Stimulated activated CD4-positive, alpha-beta T cell treated with anti-CD3 and anti-CD28 coated beads, Interleukin-12 subunit alpha, Interleukin-12 subunit beta, amount 100 ng/mL, for 24 hours (primary cell): ENCODE measurements at regions not wholly inside any gene's neighbourhood (a gene's known extent, or its start where the extent isn't known, plus 50 kb on each side); places are given as distances from the start of the nearest gene placed in this dataset.

Experiments used
- DNase-seq, 2 experiments: peaks; one replicate each; pipeline ENCODE4 v3.0.0-alpha.2; 2020; ENCODE audit warnings: low read depth in 2 of 2

DNA sequence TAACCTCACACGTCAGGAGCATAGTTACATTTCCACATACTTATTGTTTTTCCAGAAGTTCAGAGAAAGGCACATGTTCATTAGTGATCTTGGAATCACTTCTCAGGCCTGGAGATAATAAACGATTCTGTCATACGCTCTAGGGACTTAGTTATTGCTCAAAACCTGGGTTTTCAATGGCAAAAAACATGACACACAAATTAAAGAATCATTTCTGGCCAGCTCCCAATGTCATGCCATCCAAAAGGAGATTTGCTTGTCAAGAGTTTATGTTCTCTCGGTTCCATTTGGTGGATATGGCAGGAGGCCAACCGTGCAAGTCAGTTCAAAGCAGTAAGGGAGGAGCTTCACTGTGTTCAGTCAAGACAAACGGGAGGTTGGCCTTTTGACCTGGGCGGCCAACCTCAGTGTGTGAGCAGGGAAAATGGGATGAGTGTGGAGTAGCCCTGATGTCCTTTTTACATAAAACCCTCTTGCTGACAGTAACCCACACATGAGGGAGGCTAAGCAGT lies 123.4 kb downstream of the NXNL2 start:
- no peak for DNase-seq

GRCh38 chr9:88659126-88659525 lies 124.1 kb downstream of the NXNL2 start:
- no peak for DNase-seq

GRCh38 chr9:88660611-88661010 lies 125.6 kb downstream of the NXNL2 start:
- no peak for DNase-seq

- no peak for DNase-seq
These were observed 126.8 kb downstream of the NXNL2 start for GRCh38 chr9:88661759-88662158.

DNA sequence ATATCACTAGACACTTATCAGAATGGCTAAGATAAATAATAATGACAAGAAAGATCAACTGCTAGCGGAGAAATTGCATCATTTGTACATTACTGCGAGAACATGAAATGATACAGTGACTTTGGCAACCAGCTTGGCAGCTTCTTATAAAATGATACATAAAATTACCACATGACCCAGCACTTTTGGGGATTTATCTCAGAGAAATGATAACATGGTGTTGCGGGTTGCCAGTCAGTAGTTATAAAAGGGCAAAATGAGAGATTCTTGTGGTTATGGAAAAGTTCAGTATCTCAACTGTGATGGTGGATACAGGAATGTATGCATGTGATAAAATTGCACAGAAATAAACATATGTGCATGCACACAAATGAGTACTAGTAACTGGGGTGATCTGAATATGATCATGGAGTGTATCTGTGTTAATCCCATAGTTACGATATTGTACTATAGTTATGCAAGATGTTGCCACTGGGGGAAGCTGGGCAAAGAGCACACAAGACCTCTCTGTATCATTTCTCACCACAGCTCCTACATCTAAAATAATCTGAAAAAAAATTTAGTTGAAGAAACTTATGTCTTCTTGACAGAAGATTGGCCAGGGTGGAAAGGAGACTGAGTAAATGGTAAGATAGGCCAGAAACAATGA lies 128.9 kb downstream of the NXNL2 start:
- no peak for DNase-seq

DNA sequence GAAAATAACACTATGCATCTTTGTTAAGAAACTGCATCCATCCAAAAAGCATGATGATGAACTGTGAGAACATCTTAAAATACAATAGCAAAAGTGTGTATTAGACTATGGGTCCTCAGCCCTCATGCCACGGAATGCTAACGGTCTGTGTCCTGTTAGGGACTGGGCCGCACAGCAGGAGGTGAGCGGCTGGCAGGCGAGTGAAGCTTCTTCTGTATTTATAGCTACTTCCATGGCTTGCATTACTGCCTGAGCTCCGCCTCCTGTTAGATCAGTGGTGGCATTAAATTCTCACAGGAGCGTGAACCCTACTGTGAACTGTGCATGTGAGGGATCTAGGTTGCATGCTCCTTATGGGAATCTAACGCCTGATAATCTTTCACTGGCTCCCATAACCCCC lies 129.8 kb downstream of the NXNL2 start:
- DNase-seq = no peak

DNA sequence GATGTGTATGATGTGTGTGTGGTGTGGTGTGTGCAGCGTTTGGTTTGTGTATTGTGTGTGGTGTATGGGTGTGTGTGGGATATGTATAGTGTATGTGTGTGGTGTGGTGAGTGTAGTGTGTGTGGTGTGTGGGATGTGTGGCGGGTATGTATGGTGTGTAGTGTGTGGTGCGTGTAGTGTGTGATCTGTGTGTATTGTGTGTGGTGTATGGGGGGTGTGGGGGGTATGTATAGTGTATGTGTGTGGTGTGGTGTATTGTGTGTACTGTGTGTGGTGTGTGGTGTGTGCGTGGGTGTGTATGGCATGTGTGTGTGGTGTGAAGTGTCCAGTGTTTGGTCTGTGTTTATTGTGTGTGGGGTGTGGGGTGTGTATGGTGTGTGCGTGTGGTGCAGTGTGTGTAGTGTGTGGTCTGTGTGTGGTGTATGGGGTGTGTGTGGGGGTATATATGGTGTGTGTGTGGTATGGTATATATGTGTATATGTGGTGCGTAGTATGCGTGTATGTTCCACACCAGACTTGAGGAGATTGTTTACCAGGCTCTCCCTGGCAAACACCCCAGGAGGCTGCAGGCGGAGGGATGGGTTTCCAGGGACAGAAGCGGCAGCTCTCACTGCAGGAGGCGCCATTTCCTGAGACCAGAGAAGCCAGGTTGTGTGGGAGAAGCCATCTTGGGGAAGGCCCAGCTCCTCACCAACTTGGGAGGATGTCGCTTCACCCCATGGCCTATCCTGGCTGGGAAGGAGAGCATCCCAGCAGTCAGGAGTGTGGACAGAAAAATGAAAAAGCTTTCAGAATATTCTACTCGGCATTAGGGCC lies 138.1 kb downstream of the NXNL2 start:
- no peak for DNase-seq

GRCh38 chr9:88673886-88674285 lies 138.9 kb downstream of the NXNL2 start:
- DNase-seq = no peak

DNA sequence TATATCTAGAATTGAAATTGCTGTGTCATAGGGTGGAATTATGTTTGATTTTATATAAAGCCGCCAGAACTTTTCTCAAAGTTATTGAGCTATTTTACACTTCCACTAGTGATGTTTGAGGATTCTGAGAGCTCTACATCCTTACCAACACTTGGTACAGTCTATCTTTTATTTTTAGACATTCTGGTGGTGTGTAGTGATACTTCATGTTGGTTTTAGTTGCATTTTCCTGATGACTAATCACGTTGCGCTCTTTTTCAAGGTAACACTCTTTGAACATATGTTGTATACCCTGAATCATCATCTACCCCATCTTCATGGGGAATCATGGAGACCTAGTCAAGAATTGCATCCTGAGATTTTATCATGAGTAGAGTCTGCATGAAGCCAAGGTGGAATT lies 141.7 kb downstream of the NXNL2 start:
- no peak for DNase-seq

DNA sequence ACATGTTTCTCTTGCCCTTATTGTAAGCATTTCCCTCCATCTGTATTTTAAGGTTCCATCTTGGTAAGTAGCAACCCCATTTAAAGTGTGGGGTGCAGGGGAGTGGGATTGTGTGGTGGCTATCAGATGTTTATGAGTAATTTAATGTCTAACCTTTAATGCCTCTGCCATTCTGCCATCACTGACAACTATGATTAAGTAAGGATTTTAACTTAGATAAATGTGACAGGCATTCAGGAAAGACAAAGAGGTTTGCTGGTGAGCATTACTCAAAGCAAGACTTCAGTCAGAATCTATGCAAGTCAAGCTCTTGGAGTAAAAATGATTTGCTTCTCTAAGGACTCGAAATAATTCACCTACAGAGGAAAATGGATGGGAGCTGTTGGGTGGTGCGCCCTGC lies 143.0 kb downstream of the NXNL2 start:
- no peak for DNase-seq

DNA sequence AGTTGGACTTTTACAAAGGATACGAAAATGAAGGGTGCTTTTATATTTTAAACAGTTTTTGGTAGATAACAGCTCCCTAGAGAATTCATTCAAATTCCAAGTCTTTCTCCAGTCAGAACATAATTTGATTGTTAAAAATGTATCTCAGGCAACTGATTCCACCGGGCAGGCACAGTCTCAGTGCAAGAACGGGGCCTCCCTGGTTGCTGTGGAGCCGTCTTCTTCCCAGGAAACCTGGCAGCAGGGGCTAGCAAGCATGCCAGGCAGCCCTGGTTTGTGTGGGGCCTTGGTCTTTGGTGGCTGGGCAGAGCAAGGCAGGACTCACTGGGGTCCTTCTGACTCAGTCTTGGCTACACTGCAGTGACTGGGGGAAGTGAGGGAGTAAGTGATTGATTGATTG lies 143.5 kb downstream of the NXNL2 start:
- no peak for DNase-seq

GRCh38 chr9:88680041-88680440 lies 145.1 kb downstream of the NXNL2 start:
- DNase-seq = no peak

GRCh38 chr9:88680505-88681160 lies 145.7 kb downstream of the NXNL2 start:
- no peak for DNase-seq

DNA sequence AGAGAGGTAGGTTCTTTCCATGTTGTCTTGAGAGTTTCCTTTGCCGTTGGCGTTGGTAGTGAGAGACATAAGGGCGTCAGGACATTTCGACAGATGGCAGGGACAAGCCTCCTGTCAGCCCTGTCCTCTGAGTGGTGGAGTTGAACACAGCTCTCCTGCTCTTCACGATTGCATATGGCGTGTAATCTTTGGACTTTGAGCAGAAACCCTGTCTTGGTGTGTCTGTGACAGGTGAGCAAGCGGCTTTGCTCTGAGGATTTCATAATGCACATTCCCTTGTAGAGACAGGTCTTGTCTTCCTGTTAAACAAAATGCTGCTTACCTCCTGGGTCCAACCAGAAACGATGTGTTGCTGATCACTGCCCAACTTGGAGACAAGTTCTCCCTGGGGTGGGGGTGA lies 146.5 kb downstream of the NXNL2 start:
- no peak for DNase-seq

DNA sequence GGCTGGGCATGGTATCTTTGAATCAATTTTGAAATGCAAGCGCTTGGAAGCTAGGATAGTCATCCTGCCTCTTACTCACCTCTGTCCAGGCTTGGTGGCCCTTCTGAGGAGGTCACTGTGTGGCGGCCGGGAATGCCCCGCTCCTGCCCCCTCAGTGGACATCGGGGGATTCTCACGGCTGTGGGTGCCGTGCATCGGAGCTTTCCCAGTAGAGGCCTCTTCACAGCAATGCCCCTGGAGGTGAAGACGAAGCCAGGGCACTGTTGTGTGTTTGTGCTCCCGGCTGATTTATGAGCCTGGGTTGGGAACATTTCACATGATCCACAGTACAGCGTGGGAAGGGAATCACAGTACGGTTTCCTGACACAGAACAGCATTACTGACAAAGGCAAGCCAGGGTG lies 147.5 kb downstream of the NXNL2 start:
- DNase-seq = no peak

DNA sequence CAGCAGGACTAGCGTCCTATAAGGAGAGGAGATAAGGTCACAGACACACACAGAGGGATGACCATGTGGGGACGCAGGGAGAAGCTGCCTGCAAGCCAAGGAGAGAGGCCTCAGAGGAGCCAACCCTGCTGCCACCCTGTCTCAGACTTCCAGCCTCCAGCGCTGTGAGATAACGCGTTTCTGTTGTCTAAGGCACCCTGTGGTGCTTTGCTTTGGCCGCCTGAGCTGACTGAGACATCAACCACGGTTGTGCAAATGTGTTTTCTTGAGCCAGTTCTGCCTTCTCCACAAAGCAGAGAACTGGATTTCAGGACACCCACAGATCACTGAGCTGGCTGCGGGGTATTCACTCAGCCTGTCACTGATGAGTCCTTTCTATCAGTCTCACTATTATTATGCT lies 149.1 kb downstream of the NXNL2 start:
- DNase-seq = no peak

DNA sequence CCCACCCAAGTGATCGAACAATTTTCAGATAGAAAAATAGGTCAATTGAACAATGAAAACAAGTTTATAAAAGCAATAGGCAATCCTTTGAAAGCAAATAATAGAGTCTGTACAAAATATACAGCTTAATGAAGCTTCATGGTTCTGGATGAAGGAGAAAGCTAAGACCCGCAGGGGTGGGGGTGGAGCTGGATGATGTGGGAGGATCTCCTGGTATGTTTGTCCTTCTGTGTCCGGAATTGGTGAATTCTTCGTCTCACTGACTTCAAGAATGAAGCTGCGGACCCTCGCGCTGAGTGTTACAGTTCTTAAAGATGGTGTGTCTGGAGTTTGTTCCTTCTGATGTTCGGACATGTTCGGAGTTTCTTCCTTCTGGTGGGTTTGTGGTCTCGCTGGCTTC lies 149.9 kb downstream of the NXNL2 start:
- no peak for DNase-seq

- no peak for DNase-seq
These were observed 151.0 kb downstream of the NXNL2 start for GRCh38 chr9:88685966-88686365.

DNA sequence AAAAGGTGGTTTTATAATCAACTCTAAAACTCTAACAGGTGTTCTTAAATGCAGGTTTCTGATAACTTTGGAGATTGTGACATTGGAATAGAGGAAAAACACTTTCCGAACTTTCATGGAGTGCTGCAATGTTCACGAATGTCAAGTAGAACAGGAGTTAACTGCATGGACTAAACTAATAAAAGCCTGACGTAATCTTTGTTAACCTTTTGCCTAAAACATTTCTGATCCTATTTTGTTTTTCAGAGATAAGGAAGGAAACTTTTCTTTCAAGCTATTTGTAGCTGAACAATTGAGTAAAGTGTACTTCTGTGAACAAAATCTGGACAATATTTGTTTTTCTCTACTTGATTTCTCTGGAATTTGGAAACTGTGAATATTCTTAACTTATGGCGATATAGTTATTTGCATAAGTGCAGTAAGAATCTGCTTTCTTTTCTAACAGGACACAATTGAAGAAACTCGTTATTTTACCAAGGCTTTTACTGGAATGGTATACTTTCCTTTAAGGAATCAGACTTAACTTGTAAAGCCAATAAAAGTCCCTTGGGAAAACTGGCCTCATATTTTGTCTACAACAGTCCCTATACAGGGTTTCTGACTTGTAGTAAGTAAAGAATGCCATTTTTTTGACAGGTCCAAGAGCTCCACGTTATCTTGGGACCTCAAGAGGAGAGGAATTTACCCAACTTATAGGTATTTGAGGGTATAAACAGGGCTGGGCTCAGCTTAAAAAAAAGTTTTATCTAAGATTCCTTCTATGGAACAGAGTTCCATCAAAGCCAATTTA lies 154.7 kb downstream of the NXNL2 start:
- no peak for DNase-seq

DNA sequence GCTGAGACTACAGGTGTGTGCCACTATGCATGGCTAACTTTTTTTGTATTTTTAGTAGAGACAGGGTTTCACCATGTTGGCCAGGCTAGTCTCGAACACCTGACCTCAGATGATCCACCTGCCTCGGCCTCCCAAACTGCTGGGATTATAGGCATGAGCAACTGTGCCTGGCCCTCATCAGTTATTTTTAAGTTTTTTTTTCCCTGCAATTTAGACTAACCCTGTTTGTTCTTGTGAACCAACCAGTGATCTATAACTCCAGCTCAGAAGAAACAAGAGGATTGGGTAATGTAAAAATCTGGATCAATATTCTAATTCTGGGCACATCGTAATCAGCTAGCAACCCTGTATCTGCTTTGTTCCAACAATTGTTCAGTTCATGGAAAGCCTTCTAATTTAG lies 155.7 kb downstream of the NXNL2 start:
- DNase-seq = no peak

DNA sequence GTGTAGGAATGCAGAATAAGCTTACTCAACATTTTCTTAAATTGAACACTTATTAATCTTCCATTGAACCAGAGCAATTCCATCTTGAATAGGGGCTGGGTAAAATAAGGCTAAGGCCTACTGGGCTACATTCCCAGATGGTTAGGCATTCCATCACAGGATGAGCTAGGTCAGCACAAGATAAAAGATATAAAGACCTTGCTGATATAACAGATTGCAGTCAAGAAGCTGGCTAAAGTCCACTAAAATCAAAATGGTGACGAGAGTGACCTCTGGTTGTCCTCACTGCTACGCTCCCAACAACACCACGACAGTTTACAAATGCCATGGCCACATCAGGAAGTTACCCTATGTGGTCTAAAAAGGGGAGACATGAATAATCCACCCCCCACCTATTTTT lies 156.1 kb downstream of the NXNL2 start:
- DNase-seq = no peak

- no peak for DNase-seq
These were observed 156.8 kb downstream of the NXNL2 start for GRCh38 chr9:88691811-88692210.
